ENCODE measurements at regions not wholly inside any gene's neighbourhood (a gene's known extent, or its start where the extent isn't known, plus 50 kb on each side); places are given as distances from the start of the nearest gene placed in this dataset.
A peak's percentile ranks its signal among the peaks of the same experiment; 100 is the strongest.
"Not testable (repeated sequence)": the region's sequence is repeated elsewhere in the genome, so short reads cannot be mapped to it uniquely, and the experiment has no call there.

DNA sequence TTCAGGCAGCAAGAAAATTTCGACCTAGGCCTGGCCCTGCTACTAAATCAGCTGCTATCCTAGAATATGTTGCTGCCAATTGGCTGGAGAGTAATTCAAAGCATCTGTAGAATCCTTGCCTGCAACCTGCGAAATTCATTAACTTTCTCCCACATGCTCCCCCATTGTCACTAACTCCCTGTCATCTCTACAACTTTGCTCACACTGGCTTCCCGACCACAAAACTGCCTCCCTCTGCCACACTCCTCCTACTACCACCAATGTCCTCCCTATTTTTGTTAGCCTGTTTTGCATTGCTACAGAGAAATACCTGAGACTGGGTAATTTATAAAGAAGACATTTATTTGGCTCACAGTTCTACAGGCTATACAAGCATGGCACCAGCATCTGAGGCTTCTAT is 570.6 kb downstream of the INSC start:
- H3K9ac ChIP-seq (ENCODE audit: low read depth in 2 of 2, low read length in 2 of 2), result no peak overlapping the region
- H3K4me3 ChIP-seq, result no peak overlapping the region
- DNase-seq, result peak; percentile 1
- H3K27ac ChIP-seq, result no peak overlapping the region
- no peaks in the 10 kb centered on the region for H3K9me3 ChIP-seq
- H3K4me1 ChIP-seq, result no peaks in the 10 kb centered on the region
- H3K36me3 ChIP-seq, result no peaks in the 10 kb centered on the region
- TF ChIP-seq CTCF (IDR thresholded peaks at IDR 0.05), result no peak
- no peaks in the 10 kb centered on the region for H3K27me3 ChIP-seq
- intact Hi-C loops (cut with DNase I), result no loop called here

GRCh38 chr11:15686259-15686658 is 571.5 kb downstream of the INSC start:
- H3K4me3 ChIP-seq; DNase-seq; H3K36me3 ChIP-seq; H3K27ac ChIP-seq; H3K9me3 ChIP-seq; H3K9ac ChIP-seq (ENCODE audit: low read depth in 2 of 2, low read length in 2 of 2); intact Hi-C loops (cut with DNase I); H3K4me1 ChIP-seq; H3K27me3 ChIP-seq: not testable (repeated sequence)

- intact Hi-C loops (cut with DNase I), result no loop called here
- no peaks in the 10 kb centered on the region for H3K4me1 ChIP-seq
- H3K9ac ChIP-seq (ENCODE audit: low read depth in 2 of 2, low read length in 2 of 2), result no peak overlapping the region
- no peaks in the 10 kb centered on the region for H3K27me3 ChIP-seq
- TF ChIP-seq CTCF (IDR thresholded peaks at IDR 0.05), result no peak
- H3K36me3 ChIP-seq, result no peaks in the 10 kb centered on the region
- no peak overlapping the region for H3K4me3 ChIP-seq
- no peak for DNase-seq
- no peak overlapping the region for H3K27ac ChIP-seq
- no peaks in the 10 kb centered on the region for H3K9me3 ChIP-seq
These were observed 572.6 kb downstream of the INSC start for GRCh38 chr11:15687342-15687741.

DNA sequence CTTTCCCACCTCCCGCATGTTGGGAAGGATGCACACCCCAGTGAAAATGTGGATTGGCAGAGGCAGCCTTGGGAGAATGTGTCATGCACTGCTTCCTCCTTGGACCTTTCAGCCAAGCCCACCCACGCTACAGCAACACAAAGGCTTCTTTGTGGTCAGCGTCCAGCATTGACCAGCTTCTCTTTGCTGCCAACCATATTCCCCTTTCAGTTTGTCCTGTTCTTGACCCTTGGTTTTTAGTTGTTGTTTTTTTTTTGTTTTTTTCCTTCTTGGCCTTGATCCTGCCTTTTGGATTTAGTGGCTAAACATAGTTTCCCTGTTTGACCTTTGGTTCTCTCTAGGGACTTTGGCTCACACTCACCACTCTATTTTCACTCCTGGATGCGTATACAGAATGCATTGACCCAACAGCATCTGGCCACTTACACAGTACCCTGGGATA is 573.6 kb downstream of the INSC start:
- TF ChIP-seq CTCF (IDR thresholded peaks at IDR 0.05), result no peak
- DNase-seq, result peak; percentile 15
- no peak overlapping the region for H3K9ac ChIP-seq (ENCODE audit: low read depth in 2 of 2, low read length in 2 of 2)
- no peak overlapping the region for H3K4me3 ChIP-seq
- no peak overlapping the region for H3K27ac ChIP-seq
- no peaks in the 10 kb centered on the region for H3K27me3 ChIP-seq
- H3K9me3 ChIP-seq, result no peaks in the 10 kb centered on the region
- no peaks in the 10 kb centered on the region for H3K4me1 ChIP-seq
- intact Hi-C loops (cut with DNase I), result no loop called here
- H3K36me3 ChIP-seq, result no peaks in the 10 kb centered on the region

- Histone ChIP-seq H3K4me1 (no peaks in the 10 kb centered on the region), H3K9me3 (no peaks in the 10 kb centered on the region), H3K36me3 (no peaks in the 10 kb centered on the region), H3K27me3 (no peaks in the 10 kb centered on the region), H3K27ac (no peak overlapping the region), H3K4me3 (no peak overlapping the region), H3K9ac (ENCODE audit: low read depth in 2 of 2, low read length in 2 of 2) (no peak overlapping the region)
- intact Hi-C loops (cut with DNase I), result no loop called here
- no peak for DNase-seq
- TF ChIP-seq CTCF (IDR thresholded peaks at IDR 0.05), result no peak
These were observed 575.6 kb downstream of the INSC start for GRCh38 chr11:15690320-15690719.

DNA sequence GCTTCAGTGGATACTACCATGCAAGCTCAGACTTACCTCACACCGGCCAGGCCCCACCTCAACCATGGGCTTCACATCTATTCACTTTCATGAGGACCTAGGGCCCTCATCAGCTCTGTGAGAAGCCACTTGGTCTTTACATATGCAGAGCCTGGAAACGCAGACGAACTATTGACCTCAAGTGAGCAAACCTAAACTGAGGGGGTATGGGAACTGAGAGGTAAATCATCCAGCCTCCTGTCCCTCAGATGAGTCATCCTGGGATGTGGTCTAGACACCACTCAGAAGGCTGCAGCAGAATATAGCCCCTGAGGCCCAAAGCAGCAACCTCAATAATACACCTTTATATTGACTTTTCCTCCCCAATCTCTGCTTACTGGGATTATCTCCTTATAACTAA is 578.0 kb downstream of the INSC start:
- intact Hi-C loops (cut with DNase I), result no loop called here
- no peaks in the 10 kb centered on the region for H3K9me3 ChIP-seq

More for the DNA sequence above, 578.0 kb downstream of the INSC start:
- Histone ChIP-seq H3K36me3 (no peaks in the 10 kb centered on the region), H3K9ac (ENCODE audit: low read depth in 2 of 2, low read length in 2 of 2) (no peak overlapping the region), H3K4me1 (no peaks in the 10 kb centered on the region), H3K27ac (no peak overlapping the region), H3K4me3 (no peak overlapping the region), H3K27me3 (no peaks in the 10 kb centered on the region)
- no peak for TF ChIP-seq CTCF (IDR thresholded peaks at IDR 0.05)
- no peak for DNase-seq
